Breast epithelium (tissue), 4 donors: ENCODE measurements at regions not wholly inside any gene's neighbourhood (a gene's known extent, or its start where the extent isn't known, plus 50 kb on each side); places are given as distances from the start of the nearest gene placed in this dataset.

Source experiments
- DNase-seq, 2 donors: peaks; one replicate each; pipeline ENCODE4 v3.0.0-alpha.2; 2019; ENCODE audit warnings: low spot score in 2 of 2
- H3K27ac ChIP-seq, 2 donors: fragments of 200-600 bp; sonication (generic) in 1 of 2; one replicate each; pipeline ENCODE4 v1.5.1; 2016 to 2019; ENCODE audit warnings: mild to moderate bottlenecking in 1 of 2
- H3K27me3 ChIP-seq, 2 donors: fragments of 200-600 bp; sonication (generic) in 1 of 2; one replicate each; pipeline versions ENCODE4 v1.5.1 to v1.6.0; 2017 to 2019; ENCODE audit warnings: control low read depth in 1 of 2, mild to moderate bottlenecking in 1 of 2
- H3K36me3 ChIP-seq: fragments of 200-600 bp; one replicate; pipeline ENCODE4 v1.5.1; 2019
- H3K4me1 ChIP-seq, 2 donors: fragments of 200-600 bp; sonication (generic); one replicate each; pipeline ENCODE4 v1.5.1; 2016 to 2019; ENCODE audit warnings: control low read depth in 1 of 2
- H3K4me3 ChIP-seq, 3 donors: fragments of 200-600 bp; sonication (generic); 1 replicate in 2 of 3; 2 replicates in 1 of 3; pipeline ENCODE4 v1.5.1; 2016 to 2019; ENCODE audit warnings: mild to moderate bottlenecking in 3 of 3, moderate library complexity in 2 of 3
- H3K9me3 ChIP-seq, 2 donors: fragments of 200-600 bp; sonication (generic) in 1 of 2; one replicate each; pipeline ENCODE4 v1.5.1; 2016 to 2019; ENCODE audit warnings: control low read depth in 1 of 2
- POLR2A ChIP-seq: fragments of 450-650 bp; IDR thresholded peaks from one replicate; pipeline ENCODE4 v1.6.1; 2016; ENCODE audit warnings: antibody characterized with exemption, mild to moderate bottlenecking, moderate library complexity
- POLR2AphosphoS5 ChIP-seq, 3 donors: sonication (generic); formaldehyde crosslinking; IDR thresholded peaks; one replicate each; pipeline ENCODE4 v1.6.1; 2017; ENCODE audit warnings: antibody characterized with exemption in 3 of 3
- intact Hi-C: fragments of 100-400 bp; cut with DNase I; formaldehyde crosslinking; loops from one replicate; pipeline ENCODE4 v1.15.1; 2023; ENCODE audit warnings: low total_unique reads
- TF ChIP-seq, protein P1 (sequence below), 3 donors: fragments of 450-650 bp; IDR thresholded peaks; one replicate each; pipeline ENCODE4 v1.5.1; 2016 to 2017; ENCODE audit warnings: antibody characterized with exemption in 3 of 3, mild to moderate bottlenecking in 3 of 3, moderate library complexity in 3 of 3

DNA sequence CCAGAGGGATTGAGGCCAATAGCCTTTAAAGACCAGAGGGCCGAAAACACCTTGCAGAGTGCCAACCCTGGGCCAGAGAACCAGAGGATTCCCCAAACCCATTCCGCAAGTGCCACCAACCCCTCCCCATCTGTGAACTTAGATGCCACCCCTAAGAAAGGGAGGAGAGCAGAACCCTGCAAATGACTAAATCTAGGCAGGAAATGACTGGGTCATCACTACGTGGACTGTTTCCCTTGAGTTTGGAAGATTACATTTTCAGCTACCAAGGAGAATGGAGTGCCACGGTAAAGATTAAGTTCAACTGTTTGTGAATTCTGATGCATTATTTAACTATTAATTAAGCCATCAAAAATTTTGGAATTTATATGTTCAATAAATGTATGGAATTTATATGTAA lies 142.8 kb downstream of the ENC1 start:
- DNase-seq = no peak
- Histone ChIP-seq H3K27ac (no peak overlapping the region), H3K4me3 (no peak overlapping the region), H3K27me3 (no peaks in the 10 kb centered on the region), H3K36me3 (no peaks in the 10 kb centered on the region), H3K4me1 (no peaks in the 10 kb centered on the region), H3K9me3 (no peaks in the 10 kb centered on the region)
- TF ChIP-seq, protein P1, sequence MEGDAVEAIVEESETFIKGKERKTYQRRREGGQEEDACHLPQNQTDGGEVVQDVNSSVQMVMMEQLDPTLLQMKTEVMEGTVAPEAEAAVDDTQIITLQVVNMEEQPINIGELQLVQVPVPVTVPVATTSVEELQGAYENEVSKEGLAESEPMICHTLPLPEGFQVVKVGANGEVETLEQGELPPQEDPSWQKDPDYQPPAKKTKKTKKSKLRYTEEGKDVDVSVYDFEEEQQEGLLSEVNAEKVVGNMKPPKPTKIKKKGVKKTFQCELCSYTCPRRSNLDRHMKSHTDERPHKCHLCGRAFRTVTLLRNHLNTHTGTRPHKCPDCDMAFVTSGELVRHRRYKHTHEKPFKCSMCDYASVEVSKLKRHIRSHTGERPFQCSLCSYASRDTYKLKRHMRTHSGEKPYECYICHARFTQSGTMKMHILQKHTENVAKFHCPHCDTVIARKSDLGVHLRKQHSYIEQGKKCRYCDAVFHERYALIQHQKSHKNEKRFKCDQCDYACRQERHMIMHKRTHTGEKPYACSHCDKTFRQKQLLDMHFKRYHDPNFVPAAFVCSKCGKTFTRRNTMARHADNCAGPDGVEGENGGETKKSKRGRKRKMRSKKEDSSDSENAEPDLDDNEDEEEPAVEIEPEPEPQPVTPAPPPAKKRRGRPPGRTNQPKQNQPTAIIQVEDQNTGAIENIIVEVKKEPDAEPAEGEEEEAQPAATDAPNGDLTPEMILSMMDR (IDR thresholded peaks at IDR 0.05) = no peak
- TF ChIP-seq POLR2AphosphoS5 (IDR thresholded peaks at IDR 0.05) = no peak
- no peak for TF ChIP-seq POLR2A
- intact Hi-C loops = no loop called here

GRCh38 chr5:74493411-74493810 lies 147.1 kb downstream of the ENC1 start:
- TF ChIP-seq POLR2A = no peak
- TF ChIP-seq, protein P1 (IDR thresholded peaks at IDR 0.05) = no peak
- TF ChIP-seq POLR2AphosphoS5 (IDR thresholded peaks at IDR 0.05) = no peak
- no peak for DNase-seq
- Histone ChIP-seq H3K4me1 (no peaks in the 10 kb centered on the region), H3K4me3 (no peak overlapping the region), H3K36me3 (no peaks in the 10 kb centered on the region), H3K27me3 (no peaks in the 10 kb centered on the region), H3K9me3 (no peaks in the 10 kb centered on the region), H3K27ac (no peak overlapping the region)
- intact Hi-C loops = no loop called here

DNA sequence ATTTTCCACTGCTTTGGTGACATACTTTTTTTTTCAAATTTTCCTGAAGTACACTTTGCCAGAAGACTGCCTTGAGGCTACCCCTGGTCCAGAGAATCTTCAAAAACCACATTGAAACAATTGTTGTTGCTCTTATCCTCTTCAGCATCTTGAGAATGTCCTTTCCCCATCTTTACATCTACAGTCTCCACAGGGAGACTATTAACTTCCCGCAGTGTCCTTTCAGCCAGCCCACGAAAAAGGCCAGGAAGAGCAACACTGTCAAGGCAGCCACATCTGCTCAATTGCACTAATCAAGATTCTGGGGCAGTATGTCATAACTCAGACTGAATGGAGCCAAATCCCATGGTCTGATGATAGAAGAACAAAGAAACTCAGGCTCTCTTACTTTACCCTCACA lies 148.3 kb downstream of the ENC1 start:
- no peak for DNase-seq
- no peaks in the 10 kb centered on the region for H3K27me3 ChIP-seq
- H3K4me1 ChIP-seq = no peaks in the 10 kb centered on the region
- H3K36me3 ChIP-seq = no peaks in the 10 kb centered on the region
- intact Hi-C loops = no loop called here
- no peak overlapping the region for H3K27ac ChIP-seq
- H3K4me3 ChIP-seq = no peak overlapping the region
- H3K9me3 ChIP-seq = no peaks in the 10 kb centered on the region
- TF ChIP-seq, protein P1 (IDR thresholded peaks at IDR 0.05) = no peak
- no peak for TF ChIP-seq POLR2AphosphoS5 (IDR thresholded peaks at IDR 0.05)
- TF ChIP-seq POLR2A = no peak

DNA sequence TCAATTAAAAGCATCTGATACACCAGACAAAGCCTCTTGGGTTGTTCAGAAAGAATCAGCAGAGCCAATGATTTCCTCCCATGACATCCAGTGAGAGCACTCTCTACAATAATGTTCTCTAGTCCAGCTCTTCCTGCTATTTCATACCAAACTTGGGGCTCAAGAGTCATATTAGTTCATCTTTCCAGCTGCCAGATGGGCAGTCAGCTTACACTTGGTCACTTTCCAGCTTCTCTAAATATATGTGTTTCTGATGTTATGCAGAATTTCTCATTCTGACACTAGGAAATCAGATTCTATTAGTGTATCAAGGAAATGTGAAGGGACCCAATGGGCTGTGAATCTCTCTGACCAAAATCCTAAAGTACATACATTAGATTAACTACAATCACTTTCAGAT lies 148.9 kb downstream of the ENC1 start:
- TF ChIP-seq, protein P1 (IDR thresholded peaks at IDR 0.05) = no peak
- TF ChIP-seq POLR2AphosphoS5 (IDR thresholded peaks at IDR 0.05) (no peak), POLR2A (no peak)
- intact Hi-C loops = no loop called here
- Histone ChIP-seq H3K36me3 (no peaks in the 10 kb centered on the region), H3K4me3 (no peak overlapping the region), H3K9me3 (no peaks in the 10 kb centered on the region), H3K27ac (no peak overlapping the region), H3K27me3 (no peaks in the 10 kb centered on the region), H3K4me1 (no peaks in the 10 kb centered on the region)
- DNase-seq = no peak

- DNase-seq = no peak
- intact Hi-C loops = no loop called here
- H3K27me3 ChIP-seq = no peaks in the 10 kb centered on the region
Observed at GRCh38 chr5:74490814-74491213, 149.7 kb downstream of the ENC1 start.

More at GRCh38 chr5:74490814-74491213, 149.7 kb downstream of the ENC1 start:
- Histone ChIP-seq H3K9me3 (no peaks in the 10 kb centered on the region), H3K36me3 (no peaks in the 10 kb centered on the region), H3K4me1 (no peaks in the 10 kb centered on the region), H3K4me3 (no peak overlapping the region), H3K27ac (no peak overlapping the region)
- TF ChIP-seq, protein P1 (IDR thresholded peaks at IDR 0.05) = no peak
- TF ChIP-seq POLR2AphosphoS5 (IDR thresholded peaks at IDR 0.05) (no peak), POLR2A (no peak)
